Pulmonary artery endothelial cell (primary cell): ENCODE measurements at regions not wholly inside any gene's neighbourhood (a gene's known extent, or its start where the extent isn't known, plus 50 kb on each side); places are given as distances from the start of the nearest gene placed in this dataset.
A peak's percentile ranks its signal among the peaks of the same experiment; 100 is the strongest.

ENCODE experiments used
- DNase-seq: peaks from one replicate; pipeline ENCODE4 v3.0.0-alpha.2; 2011; ENCODE audit warnings: low read depth, low spot score

DNA sequence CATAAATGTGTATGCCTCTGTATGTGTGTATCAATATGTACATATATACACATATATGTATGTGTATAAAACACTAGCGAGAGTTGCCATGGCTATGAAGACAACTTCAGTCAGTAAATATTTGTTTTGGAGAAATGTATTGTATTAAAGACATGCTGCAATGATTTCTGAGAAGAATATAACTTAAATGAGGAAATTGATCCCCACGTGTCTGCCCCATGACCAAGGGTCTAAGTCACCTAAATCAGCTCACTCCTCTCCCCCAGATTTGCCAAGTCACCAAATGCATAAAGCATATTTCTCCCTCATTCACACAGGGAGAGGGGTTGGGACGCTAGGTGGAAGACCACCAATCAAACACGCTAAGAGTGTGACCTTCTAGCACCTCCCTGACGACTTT is 58.3 kb upstream of the LYST start:
- DNase-seq, result no peak

DNA sequence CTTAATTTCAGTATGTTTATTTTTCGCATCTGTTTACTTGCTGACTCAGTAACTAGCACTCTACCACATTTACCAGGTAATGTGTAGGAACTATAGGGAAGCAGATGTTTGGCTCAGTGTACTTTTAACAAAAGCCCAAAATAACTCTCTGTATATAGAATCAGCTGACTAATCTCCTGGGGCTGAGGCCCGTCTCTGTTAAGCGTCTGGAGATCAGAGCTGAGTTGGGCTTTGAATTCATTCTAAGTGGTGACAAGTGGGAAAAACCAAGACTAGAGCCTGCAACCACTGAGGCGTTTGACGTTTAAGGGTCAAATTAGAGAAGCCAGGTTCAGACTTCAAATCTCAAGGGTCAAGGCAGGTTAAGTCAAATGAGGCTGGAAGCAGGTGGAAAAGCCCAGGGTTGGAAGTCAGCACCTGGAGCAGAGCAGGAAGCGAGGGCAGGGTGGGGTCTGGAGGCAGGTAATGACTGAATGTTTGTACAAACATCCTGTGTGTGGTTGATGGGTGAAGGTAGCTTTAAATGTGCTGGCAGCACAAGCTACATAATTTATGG is 56.8 kb upstream of the LYST start:
- DNase-seq, result no peak

DNA sequence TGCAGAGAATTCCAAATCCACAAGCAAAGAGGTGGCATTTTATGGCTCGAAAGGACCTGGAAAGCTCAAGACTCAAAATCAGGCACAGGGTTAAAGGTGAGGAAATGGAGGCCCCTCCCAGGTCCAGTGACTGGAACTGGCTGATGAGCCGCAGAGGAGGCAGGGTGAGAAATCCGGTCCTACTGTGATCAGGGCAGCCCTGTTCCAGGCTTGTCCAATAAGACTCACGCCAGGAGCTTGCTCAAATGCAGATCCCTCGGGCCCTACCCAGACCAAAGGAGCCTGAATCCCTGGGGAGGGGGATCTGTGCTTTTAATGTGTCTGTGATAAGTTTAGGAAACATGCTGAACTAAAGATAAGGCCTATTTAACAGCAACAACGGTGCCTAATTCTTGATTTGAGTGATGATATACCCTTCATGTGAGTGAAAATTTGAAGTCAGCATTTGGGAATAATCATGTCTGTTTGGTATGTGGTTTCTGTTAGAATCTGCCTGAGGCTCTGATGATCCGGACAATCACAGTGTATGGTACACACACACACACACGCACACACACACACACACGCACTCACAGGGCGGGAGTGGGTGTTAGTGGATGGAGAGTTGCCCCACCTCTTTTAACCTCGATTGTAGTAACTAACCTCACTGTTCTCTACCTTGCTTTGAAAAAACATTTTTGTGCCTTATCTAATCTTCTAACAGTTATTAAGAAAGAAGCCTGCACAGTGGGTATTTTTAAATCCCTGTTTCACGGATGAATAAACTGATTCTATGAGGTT is 54.1 kb upstream of the LYST start:
- no peak for DNase-seq

DNA sequence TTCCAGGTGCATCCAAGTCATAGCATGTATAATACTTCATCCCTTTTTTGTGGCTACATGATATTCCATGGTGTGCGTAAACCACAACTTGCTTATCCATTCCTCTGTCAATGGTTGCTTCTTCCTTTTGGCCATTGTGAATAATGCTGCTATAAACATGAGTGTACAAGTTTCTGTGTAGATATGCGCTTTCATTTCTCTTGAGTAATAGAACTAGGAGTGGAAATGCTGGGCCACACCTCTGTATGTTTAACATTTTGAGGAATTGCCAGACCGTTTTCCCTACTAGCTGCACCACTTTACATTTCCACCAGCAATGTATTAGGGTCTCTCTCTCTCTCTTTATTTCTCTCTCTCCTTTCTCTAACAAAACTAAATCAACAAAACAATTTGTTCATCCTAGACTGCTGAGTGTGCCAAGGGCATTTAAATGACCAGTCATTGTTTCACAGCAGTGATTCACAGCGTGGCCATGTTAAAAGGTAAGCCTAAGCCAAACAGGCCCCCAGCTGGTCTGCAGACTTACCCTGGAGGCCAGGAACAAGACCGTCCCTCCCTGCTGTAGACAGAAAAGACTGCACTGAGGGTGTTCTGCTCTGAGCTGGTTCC is 53.2 kb upstream of the LYST start:
- DNase-seq, result peak; percentile 63

DNA sequence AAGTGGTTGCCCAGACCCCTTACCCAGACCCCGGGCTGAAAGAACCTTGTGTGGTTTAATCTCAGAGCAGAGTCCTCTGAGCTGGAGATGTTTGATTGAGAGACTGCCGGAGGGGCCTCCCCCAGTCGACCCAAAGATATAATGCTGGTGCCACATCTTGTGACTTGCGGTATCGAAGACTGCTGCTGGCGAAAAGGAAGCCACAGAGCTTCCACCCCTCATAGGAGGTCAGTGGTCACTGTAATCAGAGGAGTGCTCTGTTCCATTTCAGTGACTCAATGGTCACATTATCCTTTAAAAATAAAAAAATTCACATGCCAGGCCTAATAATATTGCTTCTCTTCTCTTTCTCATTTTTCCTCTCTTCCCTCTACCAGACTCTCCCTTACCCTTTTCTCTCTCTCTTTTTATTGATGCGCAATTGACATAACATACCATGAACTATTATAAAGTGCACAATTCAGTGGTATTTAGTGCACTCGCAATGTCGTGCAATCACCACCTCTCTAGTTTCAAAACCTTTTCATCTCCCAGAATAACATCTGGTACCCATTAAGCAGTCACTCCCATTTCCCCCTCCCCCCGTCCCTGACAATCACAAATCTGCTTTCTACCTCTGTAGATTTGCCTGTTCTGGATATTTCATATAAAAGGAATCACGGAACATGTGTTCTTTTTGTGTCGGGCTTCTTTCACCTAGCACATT is 52.6 kb upstream of the LYST start:
- no peak for DNase-seq

DNA sequence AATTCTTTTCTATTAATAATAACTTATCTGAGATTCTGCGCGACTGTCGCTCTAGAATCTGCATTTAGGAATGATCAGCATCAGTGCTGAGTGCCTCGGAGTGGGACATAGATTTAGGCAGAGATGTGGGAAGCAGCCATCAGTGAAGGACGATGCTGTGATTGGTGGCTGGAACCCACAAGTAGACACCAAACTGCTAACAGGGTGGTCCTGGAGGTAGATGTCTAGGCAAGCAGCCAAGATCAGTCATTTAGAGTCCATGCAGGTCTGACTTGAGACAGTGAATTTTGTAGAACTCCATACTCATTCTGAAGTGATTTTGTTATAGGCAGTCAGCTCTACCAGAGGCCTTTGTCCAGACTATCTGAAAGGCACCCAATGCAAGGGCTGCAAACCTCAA is 51.8 kb upstream of the LYST start:
- DNase-seq, result no peak

DNA sequence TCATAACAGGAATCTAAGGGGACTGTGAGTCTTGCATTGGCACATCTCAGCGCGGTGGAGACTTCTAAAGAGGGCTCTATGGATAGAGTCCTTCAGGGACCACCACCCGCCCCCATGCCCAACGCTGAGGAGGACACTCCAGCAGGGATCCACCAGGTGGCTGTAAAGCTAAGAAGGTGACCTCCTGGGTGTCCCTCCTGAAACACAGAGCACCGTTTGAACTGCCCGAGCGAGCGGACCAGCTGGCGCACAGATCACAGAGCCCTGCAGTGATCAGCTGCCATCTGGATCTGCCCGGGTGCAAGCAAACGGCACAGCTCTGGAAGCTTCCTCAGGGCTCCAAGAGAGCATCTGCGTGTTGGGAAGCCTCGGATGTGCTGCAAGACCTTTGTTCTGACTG is 51.3 kb upstream of the LYST start:
- DNase-seq, result no peak

DNA sequence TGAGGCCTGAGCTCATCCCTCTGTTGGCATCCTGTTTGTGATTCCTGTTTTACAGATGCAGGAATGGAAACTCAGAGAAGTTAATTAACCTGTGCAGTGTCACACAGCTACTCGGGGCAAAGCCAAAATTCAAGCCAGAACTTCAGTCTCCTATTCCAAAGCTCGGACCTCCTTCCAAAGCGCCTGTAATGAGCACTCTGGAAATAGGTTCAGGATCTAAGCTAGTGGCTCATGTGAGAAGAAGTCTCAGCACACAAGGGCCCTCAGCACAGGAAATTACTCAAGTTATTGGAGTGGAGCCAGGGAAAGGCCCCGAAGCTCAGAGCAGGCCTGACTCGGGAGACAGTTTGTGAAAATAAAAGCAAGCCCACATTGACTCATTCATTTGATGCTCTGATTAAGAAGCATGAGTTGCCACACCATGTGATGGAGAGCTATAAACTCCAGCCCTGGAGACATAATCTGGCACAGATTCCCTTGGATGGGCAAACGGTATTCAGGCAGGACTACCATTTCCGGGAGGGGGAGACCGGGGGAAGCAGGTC is 50.6 kb upstream of the LYST start:
- DNase-seq, result peak; percentile 95
